ENCODE measurements at regions not wholly inside any gene's neighbourhood (a gene's known extent, or its start where the extent isn't known, plus 50 kb on each side); places are given as distances from the start of the nearest gene placed in this dataset.
"Not testable (repeated sequence)": the region's sequence is repeated elsewhere in the genome, so short reads cannot be mapped to it uniquely, and the experiment has no call there.

- TF ChIP-seq, protein P1, sequence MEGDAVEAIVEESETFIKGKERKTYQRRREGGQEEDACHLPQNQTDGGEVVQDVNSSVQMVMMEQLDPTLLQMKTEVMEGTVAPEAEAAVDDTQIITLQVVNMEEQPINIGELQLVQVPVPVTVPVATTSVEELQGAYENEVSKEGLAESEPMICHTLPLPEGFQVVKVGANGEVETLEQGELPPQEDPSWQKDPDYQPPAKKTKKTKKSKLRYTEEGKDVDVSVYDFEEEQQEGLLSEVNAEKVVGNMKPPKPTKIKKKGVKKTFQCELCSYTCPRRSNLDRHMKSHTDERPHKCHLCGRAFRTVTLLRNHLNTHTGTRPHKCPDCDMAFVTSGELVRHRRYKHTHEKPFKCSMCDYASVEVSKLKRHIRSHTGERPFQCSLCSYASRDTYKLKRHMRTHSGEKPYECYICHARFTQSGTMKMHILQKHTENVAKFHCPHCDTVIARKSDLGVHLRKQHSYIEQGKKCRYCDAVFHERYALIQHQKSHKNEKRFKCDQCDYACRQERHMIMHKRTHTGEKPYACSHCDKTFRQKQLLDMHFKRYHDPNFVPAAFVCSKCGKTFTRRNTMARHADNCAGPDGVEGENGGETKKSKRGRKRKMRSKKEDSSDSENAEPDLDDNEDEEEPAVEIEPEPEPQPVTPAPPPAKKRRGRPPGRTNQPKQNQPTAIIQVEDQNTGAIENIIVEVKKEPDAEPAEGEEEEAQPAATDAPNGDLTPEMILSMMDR (IDR thresholded peaks at IDR 0.05; ENCODE audit: insufficient read depth, low read depth, low read length, missing control alignments): no peak
These were observed 83.3 kb upstream of the RALGAPA2 start for GRCh38 chr20:20795721-20796120.

DNA sequence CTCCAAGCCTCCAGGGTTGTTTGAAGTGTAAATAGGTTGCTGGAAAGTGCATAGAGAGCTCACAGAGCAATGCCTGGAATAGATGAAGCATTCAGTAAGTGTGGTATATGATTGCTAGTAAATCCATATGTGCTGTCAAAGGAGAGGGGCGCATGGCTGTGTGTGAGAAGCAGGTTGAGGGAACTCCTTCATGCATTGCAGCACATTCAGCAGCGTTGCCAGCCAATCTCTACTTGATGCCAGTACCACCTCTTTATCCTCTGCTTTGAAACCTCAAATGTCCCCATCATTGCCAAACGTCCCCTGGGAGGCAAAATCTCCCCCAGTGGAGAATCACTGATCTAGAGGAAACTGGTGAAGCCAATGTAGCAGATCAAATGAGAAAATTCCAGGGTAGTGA lies 82.7 kb upstream of the RALGAPA2 start:
- DNase-seq (ENCODE audit: low read depth): no peak
- H3K4me3 ChIP-seq (ENCODE audit: low read length): no peak overlapping the region
- TF ChIP-seq, protein P1 (IDR thresholded peaks at IDR 0.05; ENCODE audit: insufficient read depth, low read depth, low read length, missing control alignments): no peak

More at GRCh38 chr20:20795721-20796120, 83.3 kb upstream of the RALGAPA2 start:
- no peak overlapping the region for H3K4me3 ChIP-seq (ENCODE audit: low read length)
- DNase-seq (ENCODE audit: low read depth): no peak

- TF ChIP-seq, protein P1 (IDR thresholded peaks at IDR 0.05; ENCODE audit: insufficient read depth, low read depth, low read length, missing control alignments): no peak
- DNase-seq (ENCODE audit: low read depth): no peak
- no peak overlapping the region for H3K4me3 ChIP-seq (ENCODE audit: low read length)
These were observed 81.1 kb upstream of the RALGAPA2 start for GRCh38 chr20:20793591-20793990.

- H3K4me3 ChIP-seq (ENCODE audit: low read length): no peak overlapping the region
- TF ChIP-seq, protein P1 (IDR thresholded peaks at IDR 0.05; ENCODE audit: insufficient read depth, low read depth, low read length, missing control alignments): no peak
- no peak for DNase-seq (ENCODE audit: low read depth)
These were observed 79.5 kb upstream of the RALGAPA2 start for GRCh38 chr20:20791664-20792568.

GRCh38 chr20:20788308-20788707 lies 75.9 kb upstream of the RALGAPA2 start:
- no peak for DNase-seq (ENCODE audit: low read depth)
- H3K4me3 ChIP-seq (ENCODE audit: low read length): no peak overlapping the region
- TF ChIP-seq, protein P1 (IDR thresholded peaks at IDR 0.05; ENCODE audit: insufficient read depth, low read depth, low read length, missing control alignments): no peak

DNA sequence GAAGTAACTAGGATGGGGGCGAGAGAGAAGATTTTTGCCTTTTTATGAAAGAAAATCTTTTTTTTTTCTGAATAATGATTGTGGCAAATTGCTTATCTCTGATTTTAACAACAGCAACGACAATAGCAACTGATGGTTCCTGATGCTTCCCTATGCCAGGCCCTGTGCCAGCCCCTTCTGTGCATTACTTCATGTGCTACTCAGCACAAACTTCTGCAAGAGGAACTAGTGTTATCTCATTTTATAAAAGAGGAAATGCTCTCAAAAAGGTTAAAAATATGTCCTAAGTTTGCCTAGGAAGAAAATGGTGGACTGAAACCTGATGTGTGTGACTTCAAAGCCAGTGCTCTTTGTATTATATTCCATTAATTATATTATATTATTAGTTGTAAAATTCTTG lies 74.0 kb upstream of the RALGAPA2 start:
- no peak for DNase-seq (ENCODE audit: low read depth)
- no peak overlapping the region for H3K4me3 ChIP-seq (ENCODE audit: low read length)
- TF ChIP-seq, protein P1 (IDR thresholded peaks at IDR 0.05; ENCODE audit: insufficient read depth, low read depth, low read length, missing control alignments): no peak

GRCh38 chr20:20785226-20785625 lies 72.8 kb upstream of the RALGAPA2 start:
- no peak overlapping the region for H3K4me3 ChIP-seq (ENCODE audit: low read length)
- no peak for DNase-seq (ENCODE audit: low read depth)
- TF ChIP-seq, protein P1 (IDR thresholded peaks at IDR 0.05; ENCODE audit: insufficient read depth, low read depth, low read length, missing control alignments): no peak

GRCh38 chr20:20784450-20784849 lies 72.0 kb upstream of the RALGAPA2 start:
- DNase-seq (ENCODE audit: low read depth); H3K4me3 ChIP-seq (ENCODE audit: low read length): not testable (repeated sequence)
